ENCODE measurements at regions not wholly inside any gene's neighbourhood (a gene's known extent, or its start where the extent isn't known, plus 50 kb on each side); places are given as distances from the start of the nearest gene placed in this dataset.
"Not testable (repeated sequence)": the region's sequence is repeated elsewhere in the genome, so short reads cannot be mapped to it uniquely, and the experiment has no call there.

GRCh38 chr2:4745056-4745991, 946.9 kb upstream of the SOX11 start:
- H3K9me3 ChIP-seq (ENCODE audit: low read length) = no peaks in the 10 kb centered on the region
- H2AFZ ChIP-seq (ENCODE audit: low read depth, low read length) = no peak overlapping the region
- no peak overlapping the region for H3K4me3 ChIP-seq (ENCODE audit: low read length)
- no peaks in the 10 kb centered on the region for H3K36me3 ChIP-seq (ENCODE audit: insufficient read depth, low read length)
- H3K4me1 ChIP-seq (ENCODE audit: insufficient read depth, low read length) = peaks cover 5% of the 10 kb centered on the region
- H3K27me3 ChIP-seq (ENCODE audit: insufficient read depth, low read length) = no peaks in the 10 kb centered on the region

GRCh38 chr2:4753721-4754120, 938.5 kb upstream of the SOX11 start:
- Histone ChIP-seq H3K36me3 (ENCODE audit: insufficient read depth, low read length) (no peaks in the 10 kb centered on the region), H3K4me1 (ENCODE audit: insufficient read depth, low read length) (no peaks in the 10 kb centered on the region), H2AFZ (ENCODE audit: low read depth, low read length) (no peak overlapping the region), H3K4me3 (ENCODE audit: low read length) (no peak overlapping the region), H3K27me3 (ENCODE audit: insufficient read depth, low read length) (no peaks in the 10 kb centered on the region), H3K9me3 (ENCODE audit: low read length) (no peaks in the 10 kb centered on the region)

GRCh38 chr2:4762951-4763376, 929.2 kb upstream of the SOX11 start:
- H3K4me1 ChIP-seq (ENCODE audit: insufficient read depth, low read length) = no peaks in the 10 kb centered on the region
- no peaks in the 10 kb centered on the region for H3K9me3 ChIP-seq (ENCODE audit: low read length)
- H3K4me3 ChIP-seq (ENCODE audit: low read length) = no peak overlapping the region
- H2AFZ ChIP-seq (ENCODE audit: low read depth, low read length) = no peak overlapping the region
- H3K27me3 ChIP-seq (ENCODE audit: insufficient read depth, low read length) = no peaks in the 10 kb centered on the region
- no peaks in the 10 kb centered on the region for H3K36me3 ChIP-seq (ENCODE audit: insufficient read depth, low read length)

GRCh38 chr2:4765787-4766530, 926.2 kb upstream of the SOX11 start:
- Histone ChIP-seq H3K4me1 (ENCODE audit: insufficient read depth, low read length) (no peaks in the 10 kb centered on the region), H3K36me3 (ENCODE audit: insufficient read depth, low read length) (no peaks in the 10 kb centered on the region), H3K27me3 (ENCODE audit: insufficient read depth, low read length) (no peaks in the 10 kb centered on the region), H3K9me3 (ENCODE audit: low read length) (no peaks in the 10 kb centered on the region), H3K4me3 (ENCODE audit: low read length) (no peak overlapping the region), H2AFZ (ENCODE audit: low read depth, low read length) (no peak overlapping the region)

- H3K27me3 ChIP-seq (ENCODE audit: insufficient read depth, low read length) = no peaks in the 10 kb centered on the region
These were observed 916.5 kb upstream of the SOX11 start for GRCh38 chr2:4775668-4776067.

GRCh38 chr2:4780679-4781078, 911.5 kb upstream of the SOX11 start:
- no peaks in the 10 kb centered on the region for H3K27me3 ChIP-seq (ENCODE audit: insufficient read depth, low read length)
- H3K4me1 ChIP-seq (ENCODE audit: insufficient read depth, low read length) = peaks cover 4% of the 10 kb centered on the region
- H2AFZ ChIP-seq (ENCODE audit: low read depth, low read length) = no peak overlapping the region
- no peak overlapping the region for H3K4me3 ChIP-seq (ENCODE audit: low read length)
- no peaks in the 10 kb centered on the region for H3K9me3 ChIP-seq (ENCODE audit: low read length)
- H3K36me3 ChIP-seq (ENCODE audit: insufficient read depth, low read length) = no peaks in the 10 kb centered on the region

More at GRCh38 chr2:4775668-4776067, 916.5 kb upstream of the SOX11 start:
- Histone ChIP-seq H2AFZ (ENCODE audit: low read depth, low read length) (no peak overlapping the region), H3K4me3 (ENCODE audit: low read length) (no peak overlapping the region), H3K36me3 (ENCODE audit: insufficient read depth, low read length) (no peaks in the 10 kb centered on the region), H3K4me1 (ENCODE audit: insufficient read depth, low read length) (peaks cover 4% of the 10 kb centered on the region), H3K9me3 (ENCODE audit: low read length) (no peaks in the 10 kb centered on the region)

GRCh38 chr2:4782647-4783046, 909.5 kb upstream of the SOX11 start:
- no peaks in the 10 kb centered on the region for H3K9me3 ChIP-seq (ENCODE audit: low read length)
- no peaks in the 10 kb centered on the region for H3K27me3 ChIP-seq (ENCODE audit: insufficient read depth, low read length)
- no peaks in the 10 kb centered on the region for H3K36me3 ChIP-seq (ENCODE audit: insufficient read depth, low read length)
- no peaks in the 10 kb centered on the region for H3K4me1 ChIP-seq (ENCODE audit: insufficient read depth, low read length)
- H2AFZ ChIP-seq (ENCODE audit: low read depth, low read length) = no peak overlapping the region
- H3K4me3 ChIP-seq (ENCODE audit: low read length) = no peak overlapping the region

GRCh38 chr2:4791488-4791887, 900.7 kb upstream of the SOX11 start:
- no peak overlapping the region for H2AFZ ChIP-seq (ENCODE audit: low read depth, low read length)
- H3K4me3 ChIP-seq (ENCODE audit: low read length) = no peak overlapping the region
- no peaks in the 10 kb centered on the region for H3K4me1 ChIP-seq (ENCODE audit: insufficient read depth, low read length)
- no peaks in the 10 kb centered on the region for H3K9me3 ChIP-seq (ENCODE audit: low read length)
- no peaks in the 10 kb centered on the region for H3K27me3 ChIP-seq (ENCODE audit: insufficient read depth, low read length)
- H3K36me3 ChIP-seq (ENCODE audit: insufficient read depth, low read length) = no peaks in the 10 kb centered on the region

GRCh38 chr2:4792126-4792525, 900.1 kb upstream of the SOX11 start:
- no peaks in the 10 kb centered on the region for H3K9me3 ChIP-seq (ENCODE audit: low read length)
- no peaks in the 10 kb centered on the region for H3K36me3 ChIP-seq (ENCODE audit: insufficient read depth, low read length)
- no peaks in the 10 kb centered on the region for H3K4me1 ChIP-seq (ENCODE audit: insufficient read depth, low read length)
- H2AFZ ChIP-seq (ENCODE audit: low read depth, low read length) = no peak overlapping the region
- H3K27me3 ChIP-seq (ENCODE audit: insufficient read depth, low read length) = no peaks in the 10 kb centered on the region
- no peak overlapping the region for H3K4me3 ChIP-seq (ENCODE audit: low read length)

GRCh38 chr2:4803396-4803795, 888.8 kb upstream of the SOX11 start:
- Histone ChIP-seq H3K4me1 (ENCODE audit: insufficient read depth, low read length) (no peaks in the 10 kb centered on the region), H3K9me3 (ENCODE audit: low read length) (no peaks in the 10 kb centered on the region), H3K4me3 (ENCODE audit: low read length) (no peak overlapping the region), H2AFZ (ENCODE audit: low read depth, low read length) (no peak overlapping the region), H3K27me3 (ENCODE audit: insufficient read depth, low read length) (no peaks in the 10 kb centered on the region), H3K36me3 (ENCODE audit: insufficient read depth, low read length) (no peaks in the 10 kb centered on the region)

- not testable (repeated sequence) for H3K27me3 ChIP-seq (ENCODE audit: insufficient read depth, low read length); H3K9me3 ChIP-seq (ENCODE audit: low read length); H2AFZ ChIP-seq (ENCODE audit: low read depth, low read length); H3K4me1 ChIP-seq (ENCODE audit: insufficient read depth, low read length); H3K4me3 ChIP-seq (ENCODE audit: low read length); H3K36me3 ChIP-seq (ENCODE audit: insufficient read depth, low read length)
These were observed 878.0 kb upstream of the SOX11 start for GRCh38 chr2:4814137-4814536.

GRCh38 chr2:4827836-4828235, 864.3 kb upstream of the SOX11 start:
- Histone ChIP-seq H3K9me3 (ENCODE audit: low read length) (no peaks in the 10 kb centered on the region), H3K4me1 (ENCODE audit: insufficient read depth, low read length) (no peaks in the 10 kb centered on the region), H3K36me3 (ENCODE audit: insufficient read depth, low read length) (no peaks in the 10 kb centered on the region), H3K4me3 (ENCODE audit: low read length) (no peak overlapping the region), H3K27me3 (ENCODE audit: insufficient read depth, low read length) (no peaks in the 10 kb centered on the region), H2AFZ (ENCODE audit: low read depth, low read length) (no peak overlapping the region)

- Histone ChIP-seq H3K4me1 (ENCODE audit: insufficient read depth, low read length) (no peaks in the 10 kb centered on the region), H3K27me3 (ENCODE audit: insufficient read depth, low read length) (no peaks in the 10 kb centered on the region), H3K9me3 (ENCODE audit: low read length) (no peaks in the 10 kb centered on the region), H3K4me3 (ENCODE audit: low read length) (no peak overlapping the region), H2AFZ (ENCODE audit: low read depth, low read length) (no peak overlapping the region), H3K36me3 (ENCODE audit: insufficient read depth, low read length) (no peaks in the 10 kb centered on the region)
These were observed 863.4 kb upstream of the SOX11 start for GRCh38 chr2:4828682-4829374.

Data from neuron (in vitro differentiated cells).